Suppressor macrophage treated with lipopolysaccharide for 4 hours (primary cell): ENCODE measurements at regions not wholly inside any gene's neighbourhood (a gene's known extent, or its start where the extent isn't known, plus 50 kb on each side); places are given as distances from the start of the nearest gene placed in this dataset.

Source experiments
- DNase-seq: peaks from one replicate; pipeline ENCODE4 v3.0.0-alpha.2; 2020

DNA sequence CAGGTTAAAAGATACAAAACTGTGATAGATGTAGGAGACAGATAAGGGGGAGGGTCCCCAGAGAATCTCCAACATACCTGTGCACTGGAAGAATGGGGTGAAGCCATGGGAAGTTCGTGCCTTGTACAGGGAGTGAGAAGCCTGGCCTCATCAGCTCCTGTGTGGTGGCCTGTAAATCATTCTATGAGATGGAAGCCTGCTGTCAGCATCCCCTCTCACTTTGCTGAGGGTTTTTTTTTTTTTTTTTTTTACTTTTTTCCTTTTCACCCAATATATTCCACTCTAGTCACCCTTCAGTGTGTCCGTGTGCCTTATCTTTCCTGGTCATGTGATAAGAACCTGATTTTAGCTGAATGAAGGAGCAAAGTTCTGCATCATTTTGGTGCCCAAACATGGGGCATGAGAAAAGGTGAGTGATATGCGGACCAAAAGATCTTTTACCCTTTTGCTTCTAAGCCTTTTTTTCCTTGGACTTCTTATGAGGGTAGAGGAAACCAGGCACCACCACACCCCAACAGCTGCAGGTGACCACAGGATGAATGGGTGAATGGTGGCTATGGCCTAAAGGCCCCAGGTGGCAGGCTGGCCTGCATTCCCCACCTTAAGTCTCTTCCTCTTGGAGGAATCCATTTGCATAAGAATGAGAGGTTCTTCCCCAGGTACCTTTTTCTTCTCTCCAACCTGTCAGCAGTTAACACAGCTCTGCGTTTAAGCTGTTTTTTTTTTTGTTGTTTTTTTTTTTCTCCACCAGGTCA is 1345.0 kb downstream of the NSUN3 start:
- no peak for DNase-seq

DNA sequence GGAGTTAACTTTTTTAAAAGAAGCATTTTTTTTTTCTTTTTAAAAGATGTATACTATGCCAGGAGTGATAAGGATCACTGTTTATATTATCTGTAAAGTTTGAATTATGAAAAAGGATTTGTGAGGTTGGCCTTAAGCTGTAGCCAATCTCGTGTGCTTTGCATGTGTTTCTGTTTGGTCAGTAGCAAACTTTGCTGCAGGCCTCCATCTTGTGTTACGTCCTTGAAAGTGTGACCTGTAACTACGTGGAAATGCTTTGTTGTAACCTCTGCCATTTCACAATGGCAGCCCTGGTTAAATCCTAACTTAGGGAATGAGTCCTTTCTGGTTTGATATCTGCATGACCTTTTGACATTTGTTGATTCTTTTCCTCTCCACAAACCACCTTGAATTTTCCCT is 1345.6 kb downstream of the NSUN3 start:
- no peak for DNase-seq

DNA sequence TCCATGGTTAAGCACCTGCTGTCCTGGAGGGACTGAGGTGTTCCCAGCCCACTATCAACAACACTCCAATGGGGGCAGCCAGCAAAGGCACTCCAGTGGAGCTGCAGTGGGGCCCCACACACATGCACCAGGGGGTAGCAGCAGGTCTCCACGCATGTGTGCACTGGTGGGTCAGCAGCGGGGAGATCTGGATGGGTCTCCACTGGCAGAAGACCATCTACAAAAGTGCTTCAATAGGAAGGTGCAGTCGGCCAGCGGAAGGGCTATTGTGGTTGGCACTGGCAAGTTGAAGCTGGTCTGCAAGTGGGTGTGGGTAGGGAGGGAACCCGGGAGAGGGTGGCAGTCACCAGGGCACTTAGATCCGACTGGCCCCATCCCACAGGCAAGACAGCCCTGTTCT is 1355.4 kb downstream of the NSUN3 start:
- no peak for DNase-seq

DNA sequence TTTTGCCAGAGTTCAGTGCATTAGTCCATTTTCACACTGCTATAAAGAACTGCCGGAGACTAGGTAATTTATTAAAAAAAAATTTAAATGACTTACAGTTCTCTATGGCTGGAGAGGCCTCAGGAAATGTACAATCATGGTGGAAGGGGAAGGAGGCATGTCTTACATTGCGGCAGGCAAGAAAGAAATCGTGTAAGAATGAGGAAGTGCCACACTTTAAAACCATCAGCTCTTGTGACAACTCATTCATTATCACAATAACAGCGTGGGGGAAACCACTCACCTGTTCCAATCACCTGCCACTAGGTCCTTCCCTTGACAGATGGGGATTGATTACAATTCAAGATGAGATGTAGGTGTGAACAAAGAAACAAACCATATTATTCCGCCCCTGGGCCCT is 1361.4 kb downstream of the NSUN3 start:
- no peak for DNase-seq

DNA sequence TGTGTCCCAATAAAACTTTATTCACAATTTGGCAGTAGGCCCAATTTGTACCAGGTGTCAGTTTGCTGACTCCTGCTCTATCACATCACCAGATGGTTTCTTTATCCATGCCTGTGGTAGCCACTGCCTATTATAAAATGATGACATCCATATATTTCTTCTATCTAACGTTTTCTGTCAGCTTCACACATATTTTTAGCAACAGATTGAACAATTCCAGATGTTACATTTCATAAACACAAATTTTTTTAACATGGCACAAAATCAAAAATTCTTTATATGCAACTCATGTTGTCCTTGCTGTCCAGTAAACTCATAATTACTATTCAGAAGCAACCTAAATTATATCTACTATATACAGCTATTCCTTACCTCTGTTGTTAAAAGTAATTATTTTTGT is 1371.6 kb downstream of the NSUN3 start:
- DNase-seq = no peak

DNA sequence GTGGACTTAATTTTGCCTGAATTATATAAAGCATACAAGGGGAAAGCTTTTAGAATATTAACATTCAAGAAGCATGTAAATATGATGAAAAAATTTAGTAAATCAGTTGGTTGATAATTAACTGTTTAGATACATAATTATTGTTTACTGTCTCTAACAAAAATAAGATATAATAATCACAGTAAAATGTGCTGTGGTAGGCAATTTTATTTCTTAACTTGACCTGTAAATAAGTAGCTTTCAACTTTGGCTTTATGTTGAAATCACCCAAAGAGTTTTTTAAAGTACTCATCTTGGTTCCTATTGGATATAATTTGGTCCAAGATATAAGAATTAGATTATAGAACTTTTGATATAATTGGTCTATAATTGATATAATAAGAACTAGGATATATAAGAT is 1374.5 kb downstream of the NSUN3 start:
- no peak for DNase-seq

DNA sequence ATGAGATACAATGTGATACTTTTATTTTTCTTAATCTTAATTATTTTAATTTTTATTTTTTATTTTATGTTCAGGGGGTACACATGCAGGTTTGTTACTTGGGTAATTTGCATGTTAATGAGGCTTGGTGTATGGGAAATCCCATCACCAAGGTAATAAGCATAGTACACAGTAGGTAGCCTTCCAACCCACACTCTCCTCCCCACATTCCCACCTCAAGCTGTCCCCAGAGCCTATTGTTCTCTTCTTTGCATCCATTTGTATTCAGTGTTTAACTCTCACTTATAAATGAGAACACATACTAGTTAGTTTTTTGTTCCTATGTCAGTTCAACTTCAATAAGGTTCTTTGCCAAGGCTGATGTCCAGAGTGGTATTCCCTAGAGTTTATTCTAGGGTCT is 1375.4 kb downstream of the NSUN3 start:
- no peak for DNase-seq

DNA sequence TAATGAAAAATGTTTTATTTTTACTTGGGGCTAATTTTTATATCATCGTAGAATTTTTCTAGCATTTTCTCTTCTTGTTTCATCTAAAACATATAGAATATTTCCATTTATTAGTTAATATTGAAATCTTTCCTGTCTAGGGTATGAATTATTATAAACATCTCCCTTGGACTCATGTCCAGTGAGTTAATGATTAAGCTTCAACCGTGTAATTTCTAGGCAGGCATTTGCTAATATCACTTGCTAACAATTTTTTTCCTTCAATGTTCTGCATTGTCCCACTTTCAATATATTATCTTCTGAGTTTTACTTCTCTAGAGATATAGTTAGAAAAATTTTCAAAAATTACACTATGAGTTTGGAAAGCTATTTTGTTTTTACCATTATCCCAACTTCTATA is 1371.6 kb upstream of the EPHA6 start:
- DNase-seq = no peak

DNA sequence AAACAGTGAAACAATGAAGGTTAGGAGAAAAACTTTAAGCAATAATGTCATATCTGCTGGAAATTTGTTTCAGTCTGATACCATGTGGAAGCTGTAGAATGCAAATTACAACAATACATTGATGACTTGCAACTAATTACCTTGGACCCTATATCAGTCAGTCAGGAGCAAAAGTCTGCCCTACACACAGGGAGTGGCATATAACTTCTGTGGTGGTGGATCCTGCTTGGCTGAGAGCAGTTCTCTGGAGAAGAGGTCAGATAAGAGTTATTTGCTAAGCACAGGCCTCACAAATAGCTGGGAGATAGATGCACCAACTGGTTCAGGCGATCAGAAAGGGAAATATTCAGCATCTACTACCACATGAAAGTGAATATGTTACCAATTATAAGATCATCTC is 1364.6 kb upstream of the EPHA6 start:
- no peak for DNase-seq

DNA sequence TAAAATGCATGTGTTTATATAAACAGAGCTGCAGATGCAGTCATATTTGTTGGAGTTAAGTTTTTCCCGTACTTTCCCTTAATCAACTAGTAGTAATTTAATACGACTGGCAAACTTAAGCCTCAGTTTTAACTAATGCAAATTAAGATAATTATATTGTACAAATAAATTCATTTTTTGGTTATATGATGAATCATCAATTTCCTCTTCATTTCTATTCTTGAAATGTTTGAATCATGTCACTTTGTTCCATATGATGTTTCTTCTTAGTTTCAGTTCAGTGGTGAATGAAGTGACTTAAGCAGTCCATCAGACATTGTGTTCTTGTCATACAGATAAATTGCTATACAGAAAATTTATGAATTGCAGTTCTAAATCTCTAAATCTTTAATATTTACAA is 1361.2 kb upstream of the EPHA6 start:
- DNase-seq = no peak

DNA sequence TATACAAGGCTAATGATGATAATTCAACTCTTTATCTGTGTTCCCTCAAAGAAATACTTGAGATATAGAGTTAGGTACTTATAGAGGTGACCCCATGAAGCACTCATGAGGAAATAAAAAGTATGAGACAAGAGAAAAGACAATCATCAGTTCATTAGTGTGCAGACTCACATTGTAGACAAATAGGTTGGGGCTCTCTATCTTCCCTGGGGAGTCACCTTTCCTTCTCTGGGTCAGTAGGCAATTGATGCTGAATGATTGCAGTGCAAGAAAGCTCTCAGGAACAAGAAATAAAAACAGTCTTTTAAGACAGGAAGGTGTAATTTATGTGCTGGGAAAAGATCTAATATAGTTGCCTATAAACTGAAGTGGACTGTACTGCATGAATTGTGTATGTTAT is 1357.6 kb upstream of the EPHA6 start:
- no peak for DNase-seq

DNA sequence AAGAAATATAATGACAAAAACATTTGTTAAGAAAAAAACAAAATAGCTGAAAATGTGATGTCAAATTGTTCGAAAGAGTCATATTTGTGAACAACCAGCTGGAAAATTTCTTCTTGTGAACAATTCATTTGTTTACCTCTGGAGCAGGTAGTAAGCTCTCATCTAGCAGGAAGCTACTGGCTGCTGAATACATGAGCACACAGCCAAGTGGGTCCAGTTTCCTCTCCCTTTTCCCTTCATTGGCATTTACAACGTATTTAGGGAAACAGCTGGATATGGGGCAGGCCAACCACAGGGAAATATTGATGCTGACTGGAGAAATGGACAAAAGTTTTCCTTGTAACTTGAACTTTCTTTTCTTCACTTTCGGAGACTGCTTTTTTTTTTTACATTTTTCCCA is 1354.7 kb upstream of the EPHA6 start:
- no peak for DNase-seq

DNA sequence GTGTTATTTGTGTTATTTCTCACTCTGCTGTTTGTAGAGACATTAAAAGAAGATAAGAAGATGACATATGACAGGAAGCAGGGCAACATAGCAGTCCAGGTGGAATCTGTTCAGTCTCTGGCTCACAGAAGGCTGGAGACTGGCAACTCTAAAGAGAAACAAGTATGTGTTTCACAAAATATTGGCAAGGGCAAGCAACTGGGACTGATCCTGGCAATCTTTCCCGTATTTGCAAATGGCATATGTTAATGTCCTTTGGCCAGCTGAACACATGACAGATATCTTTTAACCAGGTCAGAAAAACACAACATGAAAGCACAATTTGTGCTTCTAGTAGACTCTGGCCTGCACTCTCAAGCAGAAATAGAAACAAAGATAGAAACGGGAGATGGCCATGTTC is 1354.1 kb upstream of the EPHA6 start:
- DNase-seq = no peak

DNA sequence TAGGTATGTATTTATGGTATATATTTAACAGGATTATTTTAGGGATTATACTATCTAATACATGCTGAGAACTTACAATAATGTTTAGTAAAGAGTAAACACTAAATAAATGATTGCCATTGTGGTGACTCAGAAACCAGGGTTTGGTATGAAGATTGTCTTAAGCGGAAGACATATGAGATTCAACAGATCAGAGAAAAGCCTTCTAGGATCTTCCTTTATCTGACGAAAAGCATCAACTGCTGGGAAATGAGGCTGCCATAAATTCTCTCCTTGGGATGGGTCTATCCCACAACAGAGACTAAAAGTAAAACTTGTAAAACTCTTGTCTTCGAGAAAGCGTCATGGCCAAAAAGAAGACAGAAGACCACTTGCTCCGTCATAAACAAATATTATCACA is 1352.2 kb upstream of the EPHA6 start:
- no peak for DNase-seq

DNA sequence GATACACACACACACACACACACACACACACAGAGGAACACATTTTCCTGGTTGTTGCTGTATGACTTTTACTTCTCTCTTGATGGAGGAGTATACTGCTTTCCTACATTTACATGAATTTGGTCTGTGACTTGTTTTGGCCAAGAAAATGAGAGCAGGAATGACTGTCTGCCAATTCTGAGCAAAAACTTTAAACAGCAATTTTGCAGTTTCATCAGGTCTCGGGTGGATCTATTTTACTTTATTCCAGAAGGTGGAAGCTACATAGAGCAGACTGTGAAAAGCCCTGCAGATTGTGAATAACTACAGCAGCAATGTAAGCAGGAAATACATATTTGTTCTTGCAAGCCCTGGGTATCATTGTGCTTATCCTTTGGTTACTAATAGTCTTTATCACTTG is 1350.0 kb upstream of the EPHA6 start:
- DNase-seq = no peak

DNA sequence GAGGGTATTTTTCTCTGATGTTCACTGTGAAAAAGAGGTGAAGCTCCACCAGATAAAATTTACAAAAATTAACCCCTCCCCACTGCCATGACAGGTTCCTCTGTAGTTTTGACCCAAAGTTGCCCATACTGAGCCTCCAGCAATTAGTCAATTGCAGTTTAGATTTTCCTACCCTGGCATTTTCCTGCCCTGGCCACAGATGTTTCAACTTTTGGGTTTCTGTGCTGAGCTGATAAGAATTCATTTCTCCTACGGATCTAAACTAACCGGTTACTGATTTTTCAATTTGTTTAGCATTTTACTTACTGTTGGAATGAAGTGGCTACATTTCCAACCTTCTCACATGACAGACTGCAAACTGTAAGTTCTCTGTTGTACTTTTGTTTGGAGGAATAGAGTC is 1346.1 kb upstream of the EPHA6 start:
- DNase-seq = no peak

DNA sequence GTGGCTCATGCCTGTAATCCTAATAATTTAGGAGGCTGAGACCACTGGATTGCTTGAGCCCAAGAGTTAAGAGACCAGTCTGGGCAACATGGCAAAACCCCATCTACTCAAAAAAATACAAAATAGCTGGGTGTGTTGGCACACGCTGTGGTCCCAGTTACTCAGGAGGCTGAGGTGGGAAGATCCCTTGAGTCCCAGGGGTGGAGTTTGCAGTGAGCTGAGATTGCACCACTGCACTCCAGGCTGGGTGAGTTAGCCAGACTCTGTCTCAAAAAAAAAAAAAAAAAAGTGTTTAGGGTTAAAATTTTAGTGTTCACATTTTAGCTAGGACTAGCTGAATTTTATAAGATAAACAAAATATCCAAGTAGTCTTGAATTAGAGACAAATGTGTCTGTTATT is 1340.1 kb upstream of the EPHA6 start:
- no peak for DNase-seq

DNA sequence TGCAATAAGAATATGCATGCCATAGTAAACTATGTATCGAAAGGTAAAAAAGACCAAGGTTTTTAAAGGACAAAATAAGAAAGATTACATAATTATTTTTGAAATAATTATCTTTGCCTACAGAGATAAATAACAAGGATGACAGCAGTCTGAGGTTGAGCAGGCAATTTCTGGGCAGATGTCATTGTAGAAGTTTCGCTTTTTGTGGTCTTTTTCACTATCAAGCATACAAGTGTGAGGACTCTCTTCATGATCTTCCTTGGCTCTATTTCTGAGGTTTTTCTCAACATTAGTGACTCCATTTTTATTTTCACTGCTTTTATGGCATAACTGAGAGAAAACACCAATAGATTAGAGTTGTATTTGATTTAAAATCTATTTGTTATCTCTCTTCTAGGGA is 1337.9 kb upstream of the EPHA6 start:
- DNase-seq = no peak

DNA sequence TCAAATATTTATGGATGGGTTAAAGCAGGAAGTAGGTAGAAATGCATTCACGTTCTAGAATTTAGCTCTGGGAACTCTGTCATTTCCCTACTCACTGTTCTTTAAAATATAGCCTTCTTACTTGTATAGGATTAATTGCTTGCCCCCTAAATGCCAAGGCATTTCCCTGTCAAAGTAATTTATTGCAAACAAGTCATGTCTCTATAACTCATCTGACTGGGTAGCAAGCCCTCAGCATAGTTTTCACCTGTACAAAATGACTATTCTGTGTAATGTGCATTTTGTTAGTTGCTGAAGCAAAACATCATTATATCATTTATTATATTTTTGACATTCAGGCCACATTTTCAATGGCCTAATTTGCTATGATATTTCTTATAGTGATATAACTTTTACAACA is 1308.2 kb upstream of the EPHA6 start:
- no peak for DNase-seq

DNA sequence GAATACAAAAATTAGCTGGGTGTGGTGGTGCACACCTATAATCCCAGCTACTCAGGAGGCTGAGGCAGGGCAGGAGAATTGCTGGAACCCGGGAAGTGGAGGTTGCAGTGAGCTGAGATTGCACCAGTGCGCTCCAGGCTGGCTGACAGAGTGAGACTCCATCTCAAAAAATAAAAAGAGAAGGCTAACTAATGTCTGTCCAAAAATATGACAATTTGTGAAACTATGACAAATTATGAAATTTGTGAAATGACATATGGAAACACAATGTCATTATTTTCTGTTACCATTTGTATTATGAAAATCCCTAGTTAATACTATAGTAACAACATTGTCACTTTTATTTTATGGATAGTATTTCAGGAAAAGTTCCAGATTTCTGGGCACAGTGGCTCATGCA is 1306.3 kb upstream of the EPHA6 start:
- no peak for DNase-seq

DNA sequence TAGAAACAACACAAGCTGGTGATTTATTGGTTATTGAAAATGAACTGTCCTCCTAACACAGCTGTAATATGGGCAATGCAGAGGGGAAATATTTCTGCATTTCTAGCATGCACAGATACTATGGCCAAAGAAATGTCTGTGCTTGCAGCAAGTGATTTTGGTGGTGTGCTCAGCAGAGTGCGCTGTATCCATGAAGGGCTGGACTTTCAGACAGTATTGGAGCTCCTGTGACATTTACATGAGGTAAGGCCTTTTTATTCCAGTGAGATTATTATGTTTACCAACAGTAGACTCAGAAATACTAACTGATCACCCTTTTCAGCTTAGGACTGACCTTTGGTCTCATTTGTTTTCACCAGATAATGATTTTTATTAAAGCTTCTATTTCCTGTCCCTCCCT is 1302.6 kb upstream of the EPHA6 start:
- no peak for DNase-seq

DNA sequence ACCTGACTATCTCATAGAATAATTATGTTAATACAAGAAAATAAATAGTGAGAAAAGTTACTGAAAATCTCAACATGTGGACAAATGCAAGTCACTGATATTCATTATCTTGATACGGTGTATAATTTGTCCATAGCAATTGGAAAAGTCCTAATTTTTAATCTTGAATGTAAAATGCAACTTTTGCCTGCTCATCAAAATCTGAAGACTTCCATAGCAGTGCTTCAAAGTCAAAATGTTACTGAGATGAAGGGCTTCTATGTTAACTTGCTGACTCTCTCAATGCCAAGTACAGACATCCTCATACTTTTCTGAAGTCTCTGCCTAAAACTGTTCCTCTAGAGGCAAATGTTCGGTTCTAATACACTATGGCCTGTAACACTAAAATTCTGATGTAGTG is 1300.1 kb upstream of the EPHA6 start:
- no peak for DNase-seq

DNA sequence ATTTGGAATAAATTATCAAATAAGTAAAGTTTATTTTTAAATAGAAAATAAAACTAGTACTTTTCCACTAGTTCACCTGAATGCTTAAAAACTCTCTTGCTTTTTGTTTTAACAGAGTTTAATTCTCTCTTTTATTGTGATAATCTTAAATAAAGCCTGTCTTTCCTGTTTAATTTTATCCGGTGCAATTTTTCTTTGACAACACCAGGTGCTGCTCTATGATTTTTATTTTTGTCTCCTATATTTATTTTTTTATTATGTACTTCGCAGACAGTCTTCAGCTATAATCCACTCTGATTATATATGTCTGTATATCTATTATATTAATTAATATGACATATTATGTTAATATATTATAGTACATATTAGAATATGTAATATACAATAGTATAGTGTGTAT is 1293.0 kb upstream of the EPHA6 start:
- no peak for DNase-seq

DNA sequence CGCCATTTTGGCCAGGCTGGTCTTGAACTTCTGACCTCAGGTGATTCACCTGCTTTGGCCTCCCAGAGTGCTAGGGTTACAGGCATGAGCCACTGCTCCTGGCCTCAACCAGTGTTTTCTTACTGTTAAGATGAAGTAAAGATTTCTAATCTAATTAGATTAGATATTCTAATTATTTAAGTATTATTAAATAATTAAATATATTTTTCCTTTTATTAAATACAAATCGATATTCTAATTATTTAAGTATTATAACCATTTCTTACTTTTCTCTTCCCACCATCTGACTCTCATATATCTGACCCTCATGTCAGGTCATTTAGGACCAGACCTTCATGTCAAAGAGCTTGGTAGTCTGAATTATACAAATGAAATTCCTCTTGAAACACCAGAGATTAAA is 1291.9 kb upstream of the EPHA6 start:
- DNase-seq = no peak

DNA sequence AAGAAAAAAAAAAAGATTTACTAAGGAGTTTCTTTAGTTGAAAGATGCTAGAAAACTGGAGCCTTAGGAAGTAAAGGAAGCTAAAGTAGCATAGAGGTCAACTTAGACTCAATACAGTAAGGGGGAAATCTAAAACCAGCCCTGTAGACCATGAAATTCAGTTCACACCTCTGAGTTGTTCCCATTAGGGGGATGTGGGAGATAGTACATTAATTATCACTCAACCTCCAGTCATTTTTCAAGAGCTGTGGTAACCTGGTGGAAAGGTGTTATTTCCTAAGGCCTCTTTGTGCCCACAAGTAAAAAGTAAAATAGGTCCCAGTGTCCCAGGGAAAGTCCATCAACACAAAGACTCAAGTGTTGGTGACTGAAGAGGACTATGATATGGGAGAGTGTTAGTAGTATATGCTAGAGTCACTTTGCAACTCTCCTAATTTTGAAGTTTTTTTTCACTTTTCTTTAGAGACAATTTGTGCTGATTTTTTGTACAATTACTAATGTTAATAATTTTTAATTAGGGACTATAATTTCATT is 1274.4 kb upstream of the EPHA6 start:
- DNase-seq = no peak

DNA sequence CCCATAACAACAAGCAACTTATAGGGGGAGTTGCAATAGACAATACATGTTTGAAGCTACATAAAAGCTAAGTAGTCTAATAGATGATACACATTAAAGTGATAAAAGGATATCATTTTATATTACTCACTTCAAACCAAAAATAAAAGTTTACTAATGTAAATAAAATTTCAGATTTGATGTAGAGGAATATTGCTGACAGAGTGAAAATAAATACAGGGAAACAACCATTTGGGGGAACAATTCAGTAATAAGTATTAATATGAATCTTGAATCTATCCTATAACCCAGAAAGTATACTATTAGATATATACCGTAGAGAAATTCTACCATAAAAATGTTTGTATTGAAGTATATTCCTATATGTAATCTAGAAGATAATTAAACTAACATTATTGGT is 1248.9 kb upstream of the EPHA6 start:
- DNase-seq = no peak
